WTC11 (cell line): ENCODE measurements at regions not wholly inside any gene's neighbourhood (a gene's known extent, or its start where the extent isn't known, plus 50 kb on each side); places are given as distances from the start of the nearest gene placed in this dataset.

Source experiments
- ATAC-seq: fragments of 200-7000 bp; cut with Tn5 transposase; 2 replicates; pipeline ENCODE4 v1.10.0; 2021; ENCODE audit warnings: mild to moderate bottlenecking, moderate library complexity
- CTCF ChIA-PET: fragments of 300-600 bp; sonication (Branson Sonifier 250); formaldehyde crosslinking; loops from one replicate; lab custom pipeline; 2021; ENCODE audit warnings: antibody characterized with exemption; lab: Charles Lee
- POLR2A ChIA-PET: fragments of 350-600 bp; sonication (Branson Sonifier 250); formaldehyde crosslinking; loops from one replicate; lab custom pipeline; 2021; ENCODE audit warnings: antibody characterized with exemption; lab: Charles Lee
- DNase-seq: peaks from one replicate; pipeline ENCODE4 v3.0.0; 2021; ENCODE audit warnings: low spot score
- H3K27ac Mint-ChIP-seq: 2 replicates; pipeline ENCODE4 v1.8.0; 2021; ENCODE audit warnings: mixed read lengths
- H3K27me3 Mint-ChIP-seq: 2 replicates; pipeline ENCODE4 v1.8.0; 2021; ENCODE audit warnings: low read depth, mild to moderate bottlenecking, moderate library complexity, mixed read lengths
- H3K36me3 Mint-ChIP-seq: 2 replicates; pipeline ENCODE4 v1.8.0; 2021; ENCODE audit warnings: mixed read lengths
- H3K4me1 Mint-ChIP-seq: 2 replicates; pipeline ENCODE4 v1.8.0; 2022; ENCODE audit warnings: mixed read lengths
- H3K4me3 Mint-ChIP-seq: 2 replicates; pipeline ENCODE4 v1.8.0; 2021; ENCODE audit warnings: mild to moderate bottlenecking, moderate library complexity, mixed read lengths
- H3K9me3 Mint-ChIP-seq: 2 replicates; pipeline ENCODE4 v1.8.0; 2021; ENCODE audit warnings: mixed read lengths
- ARID4B ChIP-seq: sonication (generic); formaldehyde crosslinking; IDR thresholded peaks from 2 replicates; pipeline ENCODE4 v1.8.0; 2023; ENCODE audit warnings: missing genetic modification reagents, mild to moderate bottlenecking, borderline replicate concordance
- ATF6 ChIP-seq: sonication (generic); formaldehyde crosslinking; IDR thresholded peaks from 2 replicates; pipeline ENCODE4 v1.8.1; 2023; ENCODE audit warnings: mild to moderate bottlenecking, missing genetic modification reagents
- FOXJ3 ChIP-seq: sonication (generic); formaldehyde crosslinking; IDR thresholded peaks from 2 replicates; pipeline ENCODE4 v1.9.0; 2021; ENCODE audit warnings: missing genetic modification reagents, mild to moderate bottlenecking, borderline replicate concordance
- GABPB1 ChIP-seq: sonication (generic); formaldehyde crosslinking; IDR thresholded peaks from 2 replicates; pipeline ENCODE4 v1.8.1; 2023; ENCODE audit warnings: mild to moderate bottlenecking, missing genetic modification reagents
- GRHL2 ChIP-seq: fragments of 250-450 bp; sonication (Bioruptor Pico); IDR thresholded peaks from 2 replicates; pipeline ENCODE4 v1.8.0; 2022; ENCODE audit warnings: mild to moderate bottlenecking, moderate library complexity; ENCODE audit not compliant: insufficient replicate concordance, severe bottlenecking
- JAZF1 ChIP-seq: fragments of 250-450 bp; sonication (Bioruptor Pico); IDR thresholded peaks from 2 replicates; pipeline ENCODE4 v1.9.0; 2021; ENCODE audit warnings: moderate library complexity, mild to moderate bottlenecking, inconsistent platforms
- JUN ChIP-seq: sonication (generic); formaldehyde crosslinking; IDR thresholded peaks from 2 replicates; pipeline ENCODE4 v1.8.0; 2023; ENCODE audit warnings: mild to moderate bottlenecking, missing genetic modification reagents
- KAT7 ChIP-seq: sonication (generic); formaldehyde crosslinking; IDR thresholded peaks from 2 replicates; pipeline ENCODE4 v1.8.1; 2023; ENCODE audit warnings: missing genetic modification reagents, mild to moderate bottlenecking, borderline replicate concordance
- NFYB ChIP-seq: sonication (generic); formaldehyde crosslinking; conservative IDR thresholded peaks from 2 replicates; pipeline ENCODE4 v1.8.0; 2022; ENCODE audit warnings: low read depth, missing genetic modification reagents
- TEAD4 ChIP-seq: sonication (generic); formaldehyde crosslinking; IDR thresholded peaks from 2 replicates; pipeline ENCODE4 v1.8.0; 2022; ENCODE audit warnings: mild to moderate bottlenecking, missing genetic modification reagents
- USF2 ChIP-seq: sonication (generic); formaldehyde crosslinking; IDR thresholded peaks from 2 replicates; pipeline ENCODE4 v1.8.1; 2023; ENCODE audit warnings: mild to moderate bottlenecking, missing genetic modification reagents, moderate library complexity
- ZMAT4 ChIP-seq: fragments of 250-450 bp; sonication (Bioruptor Pico); IDR thresholded peaks from 2 replicates; pipeline ENCODE4 v1.9.0; 2021; ENCODE audit warnings: mild to moderate bottlenecking
- ZNF121 ChIP-seq: sonication (generic); formaldehyde crosslinking; IDR thresholded peaks from 2 replicates; pipeline ENCODE4 v1.8.0; 2023; ENCODE audit warnings: missing genetic modification reagents
- ZNF416 ChIP-seq: fragments of 250-450 bp; sonication (Bioruptor Pico); IDR thresholded peaks from 2 replicates; pipeline ENCODE4 v1.9.0; 2021; ENCODE audit warnings: mild to moderate bottlenecking, inconsistent platforms
- TF ChIP-seq, protein P1 (sequence below): sonication (generic); formaldehyde crosslinking; IDR thresholded peaks from 2 replicates; pipeline ENCODE4 v1.8.0; 2023; ENCODE audit warnings: missing genetic modification reagents
- TF ChIP-seq, protein P2 (sequence below): sonication (generic); formaldehyde crosslinking; IDR thresholded peaks from 2 replicates; pipeline ENCODE4 v1.8.0; 2022; ENCODE audit warnings: mild to moderate bottlenecking, missing genetic modification reagents

DNA sequence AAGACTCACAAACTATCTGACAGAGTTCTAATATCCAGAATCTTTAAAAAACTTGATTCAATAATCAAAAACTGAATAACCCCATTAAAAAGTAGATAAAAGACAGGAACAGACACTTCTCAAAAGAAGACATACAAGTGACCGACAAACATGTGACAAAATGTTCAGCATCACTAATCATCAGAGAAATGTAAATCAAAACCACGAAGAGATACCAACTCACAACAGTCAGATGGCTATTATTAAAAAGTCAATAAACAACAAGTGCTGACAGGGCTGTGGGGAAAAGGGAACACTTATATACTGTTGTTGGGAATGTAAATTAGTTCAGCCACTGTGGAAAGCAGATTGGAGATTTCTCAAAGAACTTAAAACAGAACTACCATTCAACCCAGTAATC lies 138.1 kb upstream of the RASGEF1B start (continued):
- TF ChIP-seq ATF6: no peak
- no peak for TF ChIP-seq KAT7

DNA sequence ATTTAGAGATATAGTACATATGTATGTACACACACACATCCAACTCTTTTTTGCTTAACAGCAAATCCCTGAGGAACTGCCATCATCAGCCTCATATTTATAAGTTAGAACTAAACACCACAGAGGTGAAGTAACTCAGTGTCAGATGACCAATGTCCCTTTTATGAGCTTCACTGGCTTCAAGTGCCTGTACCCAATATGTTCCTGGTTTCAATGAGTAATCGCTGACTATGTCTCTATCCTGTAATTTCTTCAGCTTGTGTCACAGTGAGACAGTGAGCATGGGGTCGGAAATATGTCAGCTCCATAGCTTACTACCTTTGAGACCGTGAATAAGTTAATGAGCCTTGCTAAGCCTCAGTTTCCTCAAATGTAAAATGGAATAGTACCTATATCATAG lies 136.2 kb upstream of the RASGEF1B start:
- DNase-seq: no peak
- Mint-ChIP-seq H3K4me1 (peaks cover 26% of the 10 kb centered on the region), H3K36me3 (no peaks in the 10 kb centered on the region), H3K9me3 (peaks cover 7% of the 10 kb centered on the region; the same call in 1 of the 2 replicates), H3K4me3 (no peak overlapping the region), H3K27ac (no peak overlapping the region), H3K27me3 (peaks cover 10% of the 10 kb centered on the region)
- TF ChIP-seq FOXJ3: no peak
- TF ChIP-seq, protein P1, sequence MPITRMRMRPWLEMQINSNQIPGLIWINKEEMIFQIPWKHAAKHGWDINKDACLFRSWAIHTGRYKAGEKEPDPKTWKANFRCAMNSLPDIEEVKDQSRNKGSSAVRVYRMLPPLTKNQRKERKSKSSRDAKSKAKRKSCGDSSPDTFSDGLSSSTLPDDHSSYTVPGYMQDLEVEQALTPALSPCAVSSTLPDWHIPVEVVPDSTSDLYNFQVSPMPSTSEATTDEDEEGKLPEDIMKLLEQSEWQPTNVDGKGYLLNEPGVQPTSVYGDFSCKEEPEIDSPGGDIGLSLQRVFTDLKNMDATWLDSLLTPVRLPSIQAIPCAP: no peak
- TF ChIP-seq GABPB1 (CRISPR knock-in tag): no peak
- TF ChIP-seq ZNF121 (CRISPR knock-in tag): no peak
- no peak for TF ChIP-seq ARID4B
- ChIA-PET CTCF (interaction anchor here (0.8 kb wide), 1 partner anchor 677 kb away, joined by 4 read pairs; no protein-coding TSS in a partner anchor), POLR2A (no interaction called here)
- ATAC-seq: no peak

- TF ChIP-seq ZMAT4: no peak
- peaks cover 7% of the 10 kb centered on the region; the same call in 1 of the 2 replicates for H3K9me3 Mint-ChIP-seq
- no peak overlapping the region for H3K4me3 Mint-ChIP-seq
- POLR2A ChIA-PET: no interaction called here
- CTCF ChIA-PET: interaction anchor here (0.8 kb wide), 1 partner anchor 678 kb away, joined by 4 read pairs; no protein-coding TSS in a partner anchor
- peaks cover 10% of the 10 kb centered on the region for H3K27me3 Mint-ChIP-seq
- ATAC-seq: peak; percentile 69
- peaks cover 26% of the 10 kb centered on the region for H3K4me1 Mint-ChIP-seq
- H3K27ac Mint-ChIP-seq: peak overlapping the region; percentile 21; the same call in 1 of the 2 replicates
- peak; percentile 16 for DNase-seq
- no peaks in the 10 kb centered on the region for H3K36me3 Mint-ChIP-seq
Measured at GRCh38 chr4:81606801-81607501, 135.2 kb upstream of the RASGEF1B start.

DNA sequence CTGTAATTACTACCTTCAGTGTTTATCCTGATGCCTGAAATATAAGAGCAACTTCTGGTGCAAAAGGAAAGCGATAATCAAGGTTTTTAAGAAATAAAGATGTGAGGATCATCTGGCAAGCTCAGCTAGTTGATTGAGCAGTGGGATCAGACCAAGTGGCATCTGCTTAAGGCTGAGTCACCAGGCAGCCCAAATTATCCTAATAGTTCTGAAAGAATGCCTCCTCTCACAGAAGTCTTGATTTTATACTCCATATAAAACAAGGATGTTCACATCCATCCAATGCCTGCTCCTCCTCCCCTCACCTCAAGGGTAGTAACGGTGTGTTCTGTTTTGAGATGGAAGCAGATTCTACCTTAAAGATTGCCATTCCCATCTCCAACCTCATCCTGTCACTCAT lies 134.5 kb upstream of the RASGEF1B start:
- ATAC-seq (no peak), DNase-seq (no peak)
- Mint-ChIP-seq H3K27ac (no peak overlapping the region), H3K36me3 (no peaks in the 10 kb centered on the region), H3K27me3 (peaks cover 10% of the 10 kb centered on the region), H3K4me1 (peaks cover 29% of the 10 kb centered on the region), H3K4me3 (no peak overlapping the region), H3K9me3 (peaks cover 7% of the 10 kb centered on the region; the same call in 1 of the 2 replicates)
- ChIA-PET POLR2A (no interaction called here), CTCF (no interaction called here)
- TF ChIP-seq GRHL2 (CRISPR knock-in tag): no peak
- TF ChIP-seq JUN (CRISPR knock-in tag): no peak
- no peak for TF ChIP-seq ZNF416
- TF ChIP-seq USF2 (CRISPR knock-in tag): no peak
- no peak for TF ChIP-seq ZMAT4
- TF ChIP-seq, protein P1: no peak
- no peak for TF ChIP-seq TEAD4
- no peak for TF ChIP-seq NFYB (CRISPR knock-in tag)
- TF ChIP-seq JAZF1 (CRISPR knock-in tag): no peak
- TF ChIP-seq, protein P2, sequence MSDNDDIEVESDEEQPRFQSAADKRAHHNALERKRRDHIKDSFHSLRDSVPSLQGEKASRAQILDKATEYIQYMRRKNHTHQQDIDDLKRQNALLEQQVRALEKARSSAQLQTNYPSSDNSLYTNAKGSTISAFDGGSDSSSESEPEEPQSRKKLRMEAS (CRISPR knock-in tag): no peak
- TF ChIP-seq FOXJ3: no peak
- no peak for TF ChIP-seq ATF6
